ENCODE measurements at regions not wholly inside any gene's neighbourhood (a gene's known extent, or its start where the extent isn't known, plus 50 kb on each side); places are given as distances from the start of the nearest gene placed in this dataset.

GRCh38 chr10:125593644-125594043, 89.3 kb downstream of the TEX36 start:
- no peak overlapping the region for H3K4me3 ChIP-seq (replicated peaks in 1 of 3; ENCODE audit: insufficient read depth in 1 of 3, low read depth in 1 of 3, low read length in 3 of 3)
- BruUV-seq (replicated peaks), result no TSS peak
- no peaks in the 10 kb centered on the region for H3K9me1 ChIP-seq (replicated peaks; ENCODE audit: control insufficient read depth, extremely low read depth, insufficient read depth, low read length)
- H2AFZ ChIP-seq (ENCODE audit: low read depth, low read length), result no peak overlapping the region
- DNase-seq (ENCODE audit: low read depth, low spot score) (no peak), FAIRE-seq (no peak)
- no peak for TF ChIP-seq MAX (IDR thresholded peaks at IDR 0.05; ENCODE audit: insufficient read depth, insufficient read length)
- TF ChIP-seq GATA2 (IDR thresholded peaks at IDR 0.05; ENCODE audit: insufficient read depth, insufficient read length, low read depth, low read length), result no peak
- no peak for TF ChIP-seq CTCF (IDR thresholded peaks at IDR 0.05; ENCODE audit: extremely low read depth in 1 of 2, insufficient read depth in 1 of 2, low read depth in 1 of 2, low read length in 2 of 2)
- no peak for TF ChIP-seq EZH2 (IDR thresholded peaks at IDR 0.05; ENCODE audit: borderline replicate concordance, low read depth, low read length, severe bottlenecking)
- TF ChIP-seq POLR2AphosphoS5 (IDR thresholded peaks at IDR 0.05; ENCODE audit: insufficient read depth, low read depth, low read length), result no peak
- TF ChIP-seq MYC (IDR thresholded peaks at IDR 0.05; ENCODE audit: low read depth, low read length), result no peak
- no peak for TF ChIP-seq POLR2A (IDR thresholded peaks at IDR 0.05; ENCODE audit: low read depth, low read length)
- no peak for TF ChIP-seq FOS (IDR thresholded peaks at IDR 0.05; ENCODE audit: borderline replicate concordance, insufficient read depth, low read length)
- TF ChIP-seq JUN (IDR thresholded peaks at IDR 0.05; ENCODE audit: borderline replicate concordance, insufficient read depth, insufficient read length, low read depth), result no peak
- H3K9ac ChIP-seq (replicated peaks; ENCODE audit: extremely low read depth, insufficient read depth, low read length), result no peak overlapping the region
- intact Hi-C loops (cut with micrococcal nuclease), result no loop called here
- H3K4me1 ChIP-seq (ENCODE audit: control insufficient read depth, extremely low read depth, insufficient read depth, low read length), result no peaks in the 10 kb centered on the region
- peaks cover 10 to 11% of the 10 kb centered on the region in 2 experiments for H3K27me3 ChIP-seq (ENCODE audit: control insufficient read depth in 2 of 2, insufficient read depth in 2 of 2, low read length in 2 of 2)
- H3K4me2 ChIP-seq (ENCODE audit: insufficient read depth, low read length), result no peak overlapping the region
- H3K36me3 ChIP-seq (ENCODE audit: control insufficient read depth in 2 of 2, extremely low read depth in 1 of 2, insufficient read depth in 2 of 2, low read length in 2 of 2), result no peaks in the 10 kb centered on the region
- ChIA-PET CTCF (interaction anchor here (1.0 kb wide), 1 partner anchor 36 kb away, joined by 3 read pairs; no protein-coding TSS in a partner anchor), POLR2A (no interaction called here)
- no peaks in the 10 kb centered on the region for H3K79me2 ChIP-seq (ENCODE audit: control insufficient read depth, insufficient read depth, low read length)
- no peak overlapping the region for H3K27ac ChIP-seq (ENCODE audit: insufficient read depth, low read depth, low read length)
- H4K20me1 ChIP-seq (replicated peaks; ENCODE audit: control insufficient read depth, extremely low read depth, insufficient read depth, low read length), result no peaks in the 10 kb centered on the region
- no peaks in the 10 kb centered on the region for H3K9me3 ChIP-seq (replicated peaks; ENCODE audit: control insufficient read depth, insufficient read depth, low read length)
- dilution Hi-C loops (cut with MboI; ENCODE audit: extremely low pct_ligation_motif_present, low sequenced_read_pairs), result no loop called here
